C4-2B (cell line): ENCODE measurements at regions not wholly inside any gene's neighbourhood (a gene's known extent, or its start where the extent isn't known, plus 50 kb on each side); places are given as distances from the start of the nearest gene placed in this dataset.

Experiments used
- CTCF ChIP-seq: fragments of 450-650 bp; conservative IDR thresholded peaks from 2 replicates; pipeline ENCODE4 v1.5.1; 2017; ENCODE audit warnings: mild to moderate bottlenecking
- ZFX ChIP-seq: fragments of 450-650 bp; IDR thresholded peaks from 2 replicates; pipeline ENCODE4 v1.6.1; 2017

- TF ChIP-seq CTCF (no peak), ZFX (no peak)
Observed at GRCh38 chr18:39913672-39914366, 2041.2 kb upstream of the PIK3C3 start.
